Liver (tissue), 7 donors: ENCODE measurements at regions not wholly inside any gene's neighbourhood (a gene's known extent, or its start where the extent isn't known, plus 50 kb on each side); places are given as distances from the start of the nearest gene placed in this dataset.

ENCODE experiments used
- DNase-seq: peaks from one replicate; pipeline ENCODE4 v3.0.0-alpha.2; 2017; ENCODE audit warnings: low spot score
- H3K27ac ChIP-seq, 2 donors: one replicate each; pipeline ENCODE4 v1.7.0; 2013; ENCODE audit warnings: inconsistent platforms in 2 of 2, low read length in 2 of 2, control low read depth in 1 of 2, low read depth in 1 of 2, mild to moderate bottlenecking in 1 of 2
- H3K27me3 ChIP-seq, 4 donors: one replicate each; pipeline versions ENCODE4 v1.6.1 to v1.7.0; 2013; ENCODE audit warnings: low read length in 3 of 4, inconsistent platforms in 1 of 4, mild to moderate bottlenecking in 1 of 4, moderate library complexity in 1 of 4; ENCODE audit not compliant: control insufficient read depth in 4 of 4, insufficient read depth in 4 of 4
- H3K36me3 ChIP-seq, 4 donors: one replicate each; pipeline versions ENCODE4 v1.6.1 to v1.7.0; 2013; ENCODE audit warnings: low read length in 3 of 4, mild to moderate bottlenecking in 3 of 4, low read depth in 1 of 4, moderate library complexity in 1 of 4; ENCODE audit not compliant: control insufficient read depth in 4 of 4, insufficient read depth in 3 of 4
- H3K4me1 ChIP-seq, 4 donors: one replicate each; pipeline versions ENCODE4 v1.6.1 to v1.7.0; 2013; ENCODE audit warnings: low read length in 3 of 4, mild to moderate bottlenecking in 3 of 4, moderate library complexity in 1 of 4; ENCODE audit not compliant: control insufficient read depth in 4 of 4, insufficient read depth in 4 of 4
- H3K4me3 ChIP-seq, 3 donors: one replicate each; pipeline versions ENCODE4 v1.6.1 to v1.7.0; 2013; ENCODE audit warnings: low read length in 3 of 3, control low read depth in 1 of 3, low read depth in 1 of 3, mild to moderate bottlenecking in 1 of 3
- H3K9ac ChIP-seq, 2 donors: one replicate each; pipeline ENCODE4 v1.7.0; 2013; ENCODE audit warnings: low read length in 2 of 2, mild to moderate bottlenecking in 2 of 2, moderate library complexity in 2 of 2, control low read depth in 1 of 2, low read depth in 1 of 2
- H3K9me3 ChIP-seq, 4 donors: one replicate each; pipeline versions ENCODE4 v1.6.1 to v1.7.0; 2013; ENCODE audit warnings: low read length in 3 of 4; ENCODE audit not compliant: control insufficient read depth in 4 of 4
- ATF3 ChIP-seq: IDR thresholded peaks from 2 replicates; pipeline ENCODE4 v1.6.1; 2016; ENCODE audit warnings: antibody characterized with exemption
- EGR1 ChIP-seq, 2 donors: IDR thresholded peaks; 2 replicates each; pipeline ENCODE4 v1.6.1; 2016 to 2018; ENCODE audit warnings: antibody characterized with exemption in 2 of 2, low read depth in 2 of 2
- FOXA1 ChIP-seq: IDR thresholded peaks from 2 replicates; pipeline ENCODE4 v1.6.1; 2016; ENCODE audit warnings: antibody characterized with exemption
- FOXA2 ChIP-seq: IDR thresholded peaks from 2 replicates; pipeline ENCODE4 v1.6.1; 2016; ENCODE audit warnings: antibody characterized with exemption
- GABPA ChIP-seq, 2 donors: IDR thresholded peaks in 1 of 2; conservative IDR thresholded peaks in 1 of 2; 2 replicates each; pipeline ENCODE4 v1.6.1; 2016; ENCODE audit warnings: antibody characterized with exemption in 2 of 2, mild to moderate bottlenecking in 1 of 2, moderate library complexity in 1 of 2
- HNF4A ChIP-seq, 2 donors: conservative IDR thresholded peaks; 2 replicates each; pipeline ENCODE4 v1.6.1; 2016; ENCODE audit warnings: antibody characterized with exemption in 2 of 2, mild to moderate bottlenecking in 2 of 2
- HNF4G ChIP-seq: IDR thresholded peaks from 2 replicates; pipeline ENCODE4 v1.6.1; 2016; ENCODE audit warnings: antibody characterized with exemption
- JUND ChIP-seq, 2 donors: IDR thresholded peaks; 2 replicates each; pipeline ENCODE4 v1.6.1; 2016; ENCODE audit warnings: antibody characterized with exemption in 2 of 2
- MAX ChIP-seq: IDR thresholded peaks from 2 replicates; pipeline ENCODE4 v1.6.1; 2016; ENCODE audit warnings: antibody characterized with exemption
- NR2F2 ChIP-seq: IDR thresholded peaks from 2 replicates; pipeline ENCODE4 v1.6.1; 2016; ENCODE audit warnings: antibody characterized with exemption
- RAD21 ChIP-seq, 2 donors: IDR thresholded peaks; 2 replicates each; pipeline ENCODE4 v1.6.1; 2016; ENCODE audit warnings: antibody characterized with exemption in 2 of 2, mild to moderate bottlenecking in 2 of 2
- REST ChIP-seq: IDR thresholded peaks from 2 replicates; pipeline ENCODE4 v1.6.1; 2016; ENCODE audit warnings: antibody characterized with exemption, mild to moderate bottlenecking
- RXRA ChIP-seq, 2 donors: IDR thresholded peaks; 2 replicates each; pipeline ENCODE4 v1.6.1; 2017 to 2018; ENCODE audit warnings: antibody characterized with exemption in 2 of 2, mild to moderate bottlenecking in 1 of 2
- SP1 ChIP-seq: IDR thresholded peaks from 2 replicates; pipeline ENCODE4 v1.6.1; 2018; ENCODE audit warnings: antibody characterized with exemption, mild to moderate bottlenecking
- TAF1 ChIP-seq: conservative IDR thresholded peaks from 2 replicates; pipeline ENCODE4 v1.6.1; 2016; ENCODE audit warnings: antibody characterized with exemption, mild to moderate bottlenecking
- ZBTB33 ChIP-seq: IDR thresholded peaks from 2 replicates; pipeline ENCODE4 v1.6.1; 2016; ENCODE audit warnings: antibody characterized with exemption
- WGBS: extraction: QIAGEN DNeasy Blood & Tissue Kit; methylation state at CpG from one replicate; pipeline ENCODE4 v1.1.7; 2013; 5-methylcytosine and 5-hydroxymethylcytosine counted together
- donor health status: healthy.
- donor health status: healthy.
- donor health status: healthy.
- donor health status: healthy.

GRCh38 chr19:27909185-27909840 lies 1303.6 kb downstream of the UQCRFS1 start:
- no peak overlapping the region for H3K27ac ChIP-seq
- H3K27me3 ChIP-seq: no peaks in the 10 kb centered on the region
- no peak overlapping the region for H3K4me3 ChIP-seq
- no peaks in the 10 kb centered on the region for H3K36me3 ChIP-seq
- no peak overlapping the region for H3K9ac ChIP-seq
- H3K4me1 ChIP-seq: no peaks in the 10 kb centered on the region
- DNase-seq: no peak
- TF ChIP-seq SP1: no peak
- no peak for TF ChIP-seq REST
- TF ChIP-seq ATF3: no peak
- no peak for TF ChIP-seq EGR1 (IDR thresholded peaks at IDR 0.05; ENCODE audit: low read depth in 2 of 2)
- TF ChIP-seq JUND (IDR thresholded peaks at IDR 0.05): no peak
- no peak for TF ChIP-seq MAX
- TF ChIP-seq FOXA2: no peak
- no peak for TF ChIP-seq FOXA1
- TF ChIP-seq HNF4G: no peak
- no peak for TF ChIP-seq RXRA (IDR thresholded peaks at IDR 0.05)
- no peak for TF ChIP-seq TAF1
- TF ChIP-seq RAD21 (IDR thresholded peaks at IDR 0.05): no peak
- no peak for TF ChIP-seq GABPA (IDR thresholded peaks at IDR 0.05 in 1 of 2, conservative IDR thresholded peaks at IDR 0.05 in 1 of 2)
- 78% methylated on average over 40 of the region's 40 CpGs for whole genome bisulfite sequencing
- H3K9me3 ChIP-seq: no peaks in the 10 kb centered on the region

GRCh38 chr19:27906081-27906480 lies 1306.9 kb downstream of the UQCRFS1 start:
- no peaks in the 10 kb centered on the region for H3K27me3 ChIP-seq
- no peak overlapping the region for H3K27ac ChIP-seq
- H3K4me3 ChIP-seq: no peak overlapping the region
- no peaks in the 10 kb centered on the region for H3K36me3 ChIP-seq
- H3K4me1 ChIP-seq: no peaks in the 10 kb centered on the region
- 83% methylated on average over 4 of the region's 4 CpGs for WGBS
- TF ChIP-seq RXRA (IDR thresholded peaks at IDR 0.05): no peak
- no peak overlapping the region for H3K9ac ChIP-seq
- no peaks in the 10 kb centered on the region for H3K9me3 ChIP-seq
- no peak for DNase-seq

- Histone ChIP-seq H3K27ac (no peak overlapping the region), H3K4me3 (no peak overlapping the region), H3K9me3 (no peaks in the 10 kb centered on the region), H3K36me3 (no peaks in the 10 kb centered on the region), H3K9ac (no peak overlapping the region), H3K4me1 (no peaks in the 10 kb centered on the region), H3K27me3 (no peaks in the 10 kb centered on the region)
- no peak for DNase-seq
- TF ChIP-seq HNF4G (no peak), REST (no peak), NR2F2 (no peak), SP1 (no peak), JUND (IDR thresholded peaks at IDR 0.05) (no peak), ATF3 (no peak), HNF4A (conservative IDR thresholded peaks at IDR 0.05) (peak in 1 of 2 donors; percentile 43), RAD21 (IDR thresholded peaks at IDR 0.05) (no peak), ZBTB33 (no peak), GABPA (IDR thresholded peaks at IDR 0.05 in 1 of 2, conservative IDR thresholded peaks at IDR 0.05 in 1 of 2) (no peak)
Observed at GRCh38 chr19:27905074-27905473, 1307.9 kb downstream of the UQCRFS1 start.
